ENCODE measurements at regions not wholly inside any gene's neighbourhood (a gene's known extent, or its start where the extent isn't known, plus 50 kb on each side); places are given as distances from the start of the nearest gene placed in this dataset.

GRCh38 chrX:8305350-8305749 lies 134.3 kb upstream of the VCX2 start:
- TF ChIP-seq, protein P1, sequence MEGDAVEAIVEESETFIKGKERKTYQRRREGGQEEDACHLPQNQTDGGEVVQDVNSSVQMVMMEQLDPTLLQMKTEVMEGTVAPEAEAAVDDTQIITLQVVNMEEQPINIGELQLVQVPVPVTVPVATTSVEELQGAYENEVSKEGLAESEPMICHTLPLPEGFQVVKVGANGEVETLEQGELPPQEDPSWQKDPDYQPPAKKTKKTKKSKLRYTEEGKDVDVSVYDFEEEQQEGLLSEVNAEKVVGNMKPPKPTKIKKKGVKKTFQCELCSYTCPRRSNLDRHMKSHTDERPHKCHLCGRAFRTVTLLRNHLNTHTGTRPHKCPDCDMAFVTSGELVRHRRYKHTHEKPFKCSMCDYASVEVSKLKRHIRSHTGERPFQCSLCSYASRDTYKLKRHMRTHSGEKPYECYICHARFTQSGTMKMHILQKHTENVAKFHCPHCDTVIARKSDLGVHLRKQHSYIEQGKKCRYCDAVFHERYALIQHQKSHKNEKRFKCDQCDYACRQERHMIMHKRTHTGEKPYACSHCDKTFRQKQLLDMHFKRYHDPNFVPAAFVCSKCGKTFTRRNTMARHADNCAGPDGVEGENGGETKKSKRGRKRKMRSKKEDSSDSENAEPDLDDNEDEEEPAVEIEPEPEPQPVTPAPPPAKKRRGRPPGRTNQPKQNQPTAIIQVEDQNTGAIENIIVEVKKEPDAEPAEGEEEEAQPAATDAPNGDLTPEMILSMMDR (IDR thresholded peaks at IDR 0.05; ENCODE audit: poor library complexity) = no peak
- TF ChIP-seq EZH2 (IDR thresholded peaks at IDR 0.05; ENCODE audit: borderline replicate concordance) = no peak
- no peak for TF ChIP-seq EZH2phosphoT487 (IDR thresholded peaks at IDR 0.05; ENCODE audit: low read depth, severe bottlenecking, unreplicated experiment)
- DNase-seq (ENCODE audit: low spot score) = no peak
- no peaks in the 10 kb centered on the region for H4K20me1 ChIP-seq (ENCODE audit: insufficient read depth, poor library complexity, severe bottlenecking)
- no peaks in the 10 kb centered on the region for H3K27me3 ChIP-seq
- no peak overlapping the region for H3K4me3 ChIP-seq
- no peak overlapping the region for H2AFZ ChIP-seq
- H3K4me1 ChIP-seq (ENCODE audit: insufficient read depth) = no peaks in the 10 kb centered on the region
- no peak overlapping the region for H3K27ac ChIP-seq
- no peak overlapping the region for H3K4me2 ChIP-seq
- no peaks in the 10 kb centered on the region for H3K9me2 ChIP-seq (replicated peaks; ENCODE audit: insufficient read depth)
- H3K79me2 ChIP-seq = no peaks in the 10 kb centered on the region
- 80% methylated on average over 9 of the region's 9 CpGs for WGBS (ENCODE audit: low lambda C conversion rate, missing lambda C conversion rate)
- H3K36me3 ChIP-seq (replicated peaks; ENCODE audit: insufficient read depth, low read depth) = no peaks in the 10 kb centered on the region
- no peaks in the 10 kb centered on the region for H3K9me3 ChIP-seq (ENCODE audit: low read depth)

DNA sequence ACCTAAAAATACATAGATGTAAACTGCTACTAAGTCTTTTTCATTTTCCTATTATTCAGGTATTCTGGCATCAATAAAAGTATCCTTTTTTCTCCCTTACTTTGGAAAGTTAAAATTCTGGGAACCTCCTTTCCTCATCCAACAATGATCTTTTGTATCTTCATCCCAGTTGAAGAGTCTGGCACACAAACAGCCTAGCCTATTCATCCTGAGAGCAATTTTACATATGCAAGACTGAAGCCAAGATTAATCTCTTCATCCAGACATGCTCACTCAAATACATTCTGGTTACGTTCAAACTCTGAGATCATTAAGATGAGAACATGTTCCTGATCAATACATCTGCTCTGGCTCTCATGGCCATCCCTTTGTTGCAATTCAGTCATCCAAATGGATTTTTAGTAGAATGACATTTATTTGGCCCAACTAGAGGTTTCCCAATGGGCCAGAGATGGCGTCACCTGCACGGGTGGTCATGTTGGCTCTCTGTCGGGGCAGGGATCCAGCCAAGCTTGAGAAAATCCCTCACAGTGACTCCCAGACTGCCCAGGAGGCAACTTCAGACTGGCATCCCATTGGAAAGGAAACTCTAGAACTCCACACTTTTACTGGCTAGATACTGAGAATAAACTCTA lies 135.3 kb upstream of the VCX2 start:
- Histone ChIP-seq H3K79me2 (no peaks in the 10 kb centered on the region), H3K4me1 (ENCODE audit: insufficient read depth) (no peaks in the 10 kb centered on the region), H3K9me2 (replicated peaks; ENCODE audit: insufficient read depth) (no peaks in the 10 kb centered on the region), H3K27ac (no peak overlapping the region), H3K9me3 (ENCODE audit: low read depth) (no peaks in the 10 kb centered on the region), H3K4me3 (no peak overlapping the region), H3K27me3 (no peaks in the 10 kb centered on the region), H4K20me1 (ENCODE audit: insufficient read depth, poor library complexity, severe bottlenecking) (no peaks in the 10 kb centered on the region), H2AFZ (no peak overlapping the region), H3K4me2 (no peak overlapping the region), H3K36me3 (replicated peaks; ENCODE audit: insufficient read depth, low read depth) (no peaks in the 10 kb centered on the region)
- WGBS (ENCODE audit: low lambda C conversion rate, missing lambda C conversion rate) = 78% methylated on average over 4 of the region's 4 CpGs
- no peak for TF ChIP-seq EZH2 (IDR thresholded peaks at IDR 0.05; ENCODE audit: borderline replicate concordance)
- no peak for TF ChIP-seq EZH2phosphoT487 (IDR thresholded peaks at IDR 0.05; ENCODE audit: low read depth, severe bottlenecking, unreplicated experiment)
- TF ChIP-seq, protein P1 (IDR thresholded peaks at IDR 0.05; ENCODE audit: poor library complexity) = no peak
- DNase-seq (ENCODE audit: low spot score) = no peak

- no peak overlapping the region for H3K4me3 ChIP-seq
- 75% methylated on average over 5 of the region's 5 CpGs for WGBS (ENCODE audit: low lambda C conversion rate, missing lambda C conversion rate)
- H2AFZ ChIP-seq = no peak overlapping the region
- no peak for TF ChIP-seq EZH2phosphoT487 (IDR thresholded peaks at IDR 0.05; ENCODE audit: low read depth, severe bottlenecking, unreplicated experiment)
- TF ChIP-seq EZH2 (IDR thresholded peaks at IDR 0.05; ENCODE audit: borderline replicate concordance) = no peak
- TF ChIP-seq, protein P1 (IDR thresholded peaks at IDR 0.05; ENCODE audit: poor library complexity) = no peak
- no peaks in the 10 kb centered on the region for H3K4me1 ChIP-seq (ENCODE audit: insufficient read depth)
- H3K27ac ChIP-seq = no peak overlapping the region
- DNase-seq (ENCODE audit: low spot score) = no peak
- H3K36me3 ChIP-seq (replicated peaks; ENCODE audit: insufficient read depth, low read depth) = no peaks in the 10 kb centered on the region
- no peaks in the 10 kb centered on the region for H3K9me2 ChIP-seq (replicated peaks; ENCODE audit: insufficient read depth)
- no peaks in the 10 kb centered on the region for H4K20me1 ChIP-seq (ENCODE audit: insufficient read depth, poor library complexity, severe bottlenecking)
- H3K9me3 ChIP-seq (ENCODE audit: low read depth) = no peaks in the 10 kb centered on the region
- no peaks in the 10 kb centered on the region for H3K79me2 ChIP-seq
- H3K4me2 ChIP-seq = no peak overlapping the region
- no peaks in the 10 kb centered on the region for H3K27me3 ChIP-seq
Observed at GRCh38 chrX:8310409-8310808, 139.3 kb upstream of the VCX2 start.
